WTC11 (cell line): ENCODE measurements at regions not wholly inside any gene's neighbourhood (a gene's known extent, or its start where the extent isn't known, plus 50 kb on each side); places are given as distances from the start of the nearest gene placed in this dataset.

Experiments used
- CREM ChIP-seq: sonication (generic); formaldehyde crosslinking; IDR thresholded peaks from 2 replicates; pipeline ENCODE4 v1.8.1; 2022; ENCODE audit warnings: mild to moderate bottlenecking, missing genetic modification reagents, moderate library complexity
- CTCF ChIP-seq: fragments of 200-600 bp; IDR thresholded peaks from 2 replicates; pipeline ENCODE4 v1.8.0; 2022; ENCODE audit warnings: antibody characterized with exemption
- ESRRA ChIP-seq: sonication (generic); formaldehyde crosslinking; IDR thresholded peaks from 2 replicates; pipeline ENCODE4 v1.8.1; 2022; ENCODE audit warnings: mild to moderate bottlenecking, missing genetic modification reagents, borderline replicate concordance
- KAT7 ChIP-seq: sonication (generic); formaldehyde crosslinking; IDR thresholded peaks from 2 replicates; pipeline ENCODE4 v1.8.1; 2023; ENCODE audit warnings: missing genetic modification reagents, mild to moderate bottlenecking, borderline replicate concordance
- MAX ChIP-seq: sonication (generic); formaldehyde crosslinking; IDR thresholded peaks from 2 replicates; pipeline ENCODE4 v1.8.0; 2022; ENCODE audit warnings: mild to moderate bottlenecking, missing genetic modification reagents
- NR2C2 ChIP-seq: sonication (generic); formaldehyde crosslinking; IDR thresholded peaks from 2 replicates; pipeline ENCODE4 v1.8.0; 2022; ENCODE audit warnings: mild to moderate bottlenecking, missing genetic modification reagents
- STAT6 ChIP-seq: sonication (generic); formaldehyde crosslinking; conservative IDR thresholded peaks from 2 replicates; pipeline ENCODE4 v1.8.1; 2023; ENCODE audit warnings: mild to moderate bottlenecking, low read depth, missing genetic modification reagents, moderate library complexity
- TCF7 ChIP-seq: sonication (generic); formaldehyde crosslinking; IDR thresholded peaks from 2 replicates; pipeline ENCODE4 v1.8.0; 2022; ENCODE audit warnings: mild to moderate bottlenecking, low read depth, missing genetic modification reagents, moderate library complexity
- TEAD1 ChIP-seq: sonication (generic); formaldehyde crosslinking; IDR thresholded peaks from 2 replicates; pipeline ENCODE4 v1.8.0; 2022; ENCODE audit warnings: mild to moderate bottlenecking, missing genetic modification reagents
- ZNF425 ChIP-seq: fragments of 250-450 bp; sonication (Bioruptor Pico); conservative IDR thresholded peaks from 2 replicates; pipeline ENCODE4 v1.9.0; 2021; ENCODE audit warnings: mild to moderate bottlenecking
- ZNF512 ChIP-seq: sonication (generic); formaldehyde crosslinking; IDR thresholded peaks from 2 replicates; pipeline ENCODE4 v1.8.1; 2022; ENCODE audit warnings: missing genetic modification reagents, borderline replicate concordance

- TF ChIP-seq CTCF, result no peak
- TF ChIP-seq MAX, result no peak
- no peak for TF ChIP-seq NR2C2 (CRISPR knock-in tag)
- no peak for TF ChIP-seq KAT7 (CRISPR knock-in tag)
- TF ChIP-seq ZNF512 (CRISPR knock-in tag), result no peak
- no peak for TF ChIP-seq TEAD1 (CRISPR knock-in tag)
- no peak for TF ChIP-seq CREM (CRISPR knock-in tag)
- no peak for TF ChIP-seq ESRRA (CRISPR knock-in tag)
- no peak for TF ChIP-seq ZNF425 (CRISPR knock-in tag)
- TF ChIP-seq STAT6 (CRISPR knock-in tag), result no peak
- no peak for TF ChIP-seq TCF7 (CRISPR knock-in tag)
Measured at GRCh38 chr22:49360746-49361145, 466.9 kb downstream of the BRD1 start.
